ENCODE measurements at regions not wholly inside any gene's neighbourhood (a gene's known extent, or its start where the extent isn't known, plus 50 kb on each side); places are given as distances from the start of the nearest gene placed in this dataset.

DNA sequence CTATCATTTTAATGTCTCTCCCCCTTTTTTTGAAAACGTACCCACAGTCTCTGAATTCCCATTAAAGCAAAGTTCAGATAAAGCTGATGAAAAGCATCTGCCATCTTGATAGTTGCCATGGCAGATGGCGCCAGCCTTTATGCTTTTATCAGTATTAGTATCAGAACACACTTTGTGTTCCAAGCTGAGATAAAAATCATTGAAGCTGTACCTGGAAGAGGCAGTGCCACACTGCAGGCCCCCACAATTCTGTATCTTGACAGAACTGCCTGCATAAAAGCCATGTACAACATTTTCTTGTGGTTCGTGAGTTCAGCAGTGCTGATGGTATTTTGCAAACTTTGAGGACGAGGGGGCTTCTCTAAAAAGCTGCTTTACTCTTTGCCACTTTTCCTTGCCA is 311.7 kb downstream of the SATB1 start (continued):
- TF ChIP-seq CHD2 (IDR thresholded peaks at IDR 0.05; ENCODE audit: low read length, partially characterized antibody) (peak; percentile 87), JUND (IDR thresholded peaks at IDR 0.05) (no peak), GATA2 (CRISPR knock-in tag; IDR thresholded peaks at IDR 0.05) (peak; percentile 99), SMC3 (IDR thresholded peaks at IDR 0.05; ENCODE audit: low read depth, low read length) (no peak), FOSL2 (IDR thresholded peaks at IDR 0.05; ENCODE audit: borderline replicate concordance, low read depth) (no peak), MXI1 (IDR thresholded peaks at IDR 0.05; ENCODE audit: low read depth, low read length) (peak; percentile 75)
- TF ChIP-seq, protein P1, sequence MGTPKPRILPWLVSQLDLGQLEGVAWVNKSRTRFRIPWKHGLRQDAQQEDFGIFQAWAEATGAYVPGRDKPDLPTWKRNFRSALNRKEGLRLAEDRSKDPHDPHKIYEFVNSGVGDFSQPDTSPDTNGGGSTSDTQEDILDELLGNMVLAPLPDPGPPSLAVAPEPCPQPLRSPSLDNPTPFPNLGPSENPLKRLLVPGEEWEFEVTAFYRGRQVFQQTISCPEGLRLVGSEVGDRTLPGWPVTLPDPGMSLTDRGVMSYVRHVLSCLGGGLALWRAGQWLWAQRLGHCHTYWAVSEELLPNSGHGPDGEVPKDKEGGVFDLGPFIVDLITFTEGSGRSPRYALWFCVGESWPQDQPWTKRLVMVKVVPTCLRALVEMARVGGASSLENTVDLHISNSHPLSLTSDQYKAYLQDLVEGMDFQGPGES (IDR thresholded peaks at IDR 0.05; ENCODE audit: low read depth, low read length), result no peak
- TF ChIP-seq, protein P2, sequence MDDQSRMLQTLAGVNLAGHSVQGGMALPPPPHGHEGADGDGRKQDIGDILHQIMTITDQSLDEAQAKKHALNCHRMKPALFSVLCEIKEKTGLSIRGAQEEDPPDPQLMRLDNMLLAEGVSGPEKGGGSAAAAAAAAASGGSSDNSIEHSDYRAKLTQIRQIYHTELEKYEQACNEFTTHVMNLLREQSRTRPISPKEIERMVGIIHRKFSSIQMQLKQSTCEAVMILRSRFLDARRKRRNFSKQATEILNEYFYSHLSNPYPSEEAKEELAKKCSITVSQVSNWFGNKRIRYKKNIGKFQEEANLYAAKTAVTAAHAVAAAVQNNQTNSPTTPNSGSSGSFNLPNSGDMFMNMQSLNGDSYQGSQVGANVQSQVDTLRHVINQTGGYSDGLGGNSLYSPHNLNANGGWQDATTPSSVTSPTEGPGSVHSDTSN (IDR thresholded peaks at IDR 0.05), result 0 out of 2 replicates have a peak, but pooled peaks have one; percentile 8

DNA sequence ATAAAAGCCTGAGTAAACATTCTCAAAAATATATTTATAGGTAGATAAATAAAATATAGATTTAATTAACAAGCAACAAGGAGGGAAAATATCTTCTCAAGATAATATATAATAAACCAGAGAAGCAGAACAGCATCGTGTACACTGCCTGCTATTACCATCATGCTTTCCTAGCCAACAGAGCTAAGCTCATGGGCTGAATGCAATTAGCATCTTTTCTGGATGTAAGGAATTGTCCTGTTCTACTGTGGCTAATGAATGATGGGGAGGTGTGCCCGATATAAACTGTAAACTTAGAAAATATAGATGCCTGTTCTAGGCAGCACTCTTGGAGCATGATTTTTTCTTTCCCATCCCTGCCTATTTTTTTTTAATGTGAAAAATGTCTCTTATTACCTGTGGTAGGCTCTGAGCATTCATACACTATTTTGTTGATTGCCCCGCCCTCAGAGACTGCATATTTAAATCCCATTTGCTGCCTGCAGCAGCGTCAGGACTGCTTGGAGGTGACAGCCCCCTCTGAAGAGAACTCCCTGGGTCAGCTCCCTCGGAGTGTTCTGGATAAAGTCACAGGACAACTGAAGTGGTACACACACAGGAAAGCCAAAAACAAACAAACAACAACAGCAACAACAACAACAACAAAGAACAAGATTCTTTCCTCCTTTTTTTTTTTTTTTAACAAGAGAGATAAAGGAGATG is 312.3 kb downstream of the SATB1 start:
- Histone ChIP-seq H3K9me2 (no peaks in the 10 kb centered on the region), H3K36me3 (replicated peaks in 1 of 2; ENCODE audit: control insufficient read depth in 1 of 2, insufficient read depth in 2 of 2, low read length in 1 of 2) (no peaks in the 10 kb centered on the region), H3K4me1 (ENCODE audit: control insufficient read depth in 1 of 2, insufficient read depth in 2 of 2, low read depth in 1 of 2, low read length in 1 of 2) (peaks cover 0 to 25% of the 10 kb centered on the region in 2 experiments; a peak in 2 of 4 replicates), H3F3A (replicated peaks; ENCODE audit: insufficient read depth) (no peaks in the 10 kb centered on the region), H3K9me3 (no peaks in the 10 kb centered on the region), H3K27ac (ENCODE audit: low read depth in 2 of 2, low read length in 1 of 2) (peak overlapping the region in 1 of 2 experiments; percentile 90; a peak in 3 of 4 replicates), H2AFZ (ENCODE audit: low read depth) (0 out of 2 replicates have a peak overlapping the region, but pooled peaks have one; percentile 35), H3K9ac (no peak overlapping the region), H3K4me3 (ENCODE audit: low read depth in 2 of 2, low read length in 1 of 2) (no peak overlapping the region; a peak in 1 of 4 replicates), H3K79me2 (ENCODE audit: insufficient read depth) (no peaks in the 10 kb centered on the region), H4K20me1 (ENCODE audit: insufficient read depth) (no peaks in the 10 kb centered on the region), H3K4me2 (no peak overlapping the region), H3K27me3 (ENCODE audit: insufficient read depth) (no peaks in the 10 kb centered on the region)
- TF ChIP-seq, protein P3, sequence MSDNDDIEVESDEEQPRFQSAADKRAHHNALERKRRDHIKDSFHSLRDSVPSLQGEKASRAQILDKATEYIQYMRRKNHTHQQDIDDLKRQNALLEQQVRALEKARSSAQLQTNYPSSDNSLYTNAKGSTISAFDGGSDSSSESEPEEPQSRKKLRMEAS (IDR thresholded peaks at IDR 0.05; ENCODE audit: low read depth), result no peak
- TF ChIP-seq FOSL2 (IDR thresholded peaks at IDR 0.05; ENCODE audit: borderline replicate concordance, low read depth), result no peak
- TF ChIP-seq GABPA (IDR thresholded peaks at IDR 0.05; ENCODE audit: low read depth), result no peak
- peak; percentile 7 for TF ChIP-seq CHD2 (IDR thresholded peaks at IDR 0.05; ENCODE audit: low read length, partially characterized antibody)
- peak; percentile 35; the same call in 1 of the 2 replicates for TF ChIP-seq RFX5 (IDR thresholded peaks at IDR 0.05; ENCODE audit: low read length)
- no peak for TF ChIP-seq JUND (IDR thresholded peaks at IDR 0.05)
- no peak for TF ChIP-seq EP300 (IDR thresholded peaks at IDR 0.05; ENCODE audit: borderline replicate concordance in 1 of 2, low read depth in 1 of 2, low read length in 1 of 2)
- TF ChIP-seq FOXM1 (IDR thresholded peaks at IDR 0.05; ENCODE audit: low read depth), result no peak
- TF ChIP-seq MEF2A (IDR thresholded peaks at IDR 0.05; ENCODE audit: borderline replicate concordance, low read depth), result no peak
- no peak for TF ChIP-seq SIN3A (IDR thresholded peaks at IDR 0.05; ENCODE audit: borderline replicate concordance, low read depth, low read length)
- no peak for TF ChIP-seq TCF12 (IDR thresholded peaks at IDR 0.05)
- WGBS (ENCODE audit: low lambda C conversion rate), result 41% methylated on average over 5 of the region's 5 CpGs
- ChIA-PET POLR2A (interaction anchor here (0.6 to 3.1 kb wide), 8 partner anchors 14 to 370 kb away, joined by 4 to 29 read pairs (median 6); partner anchors contain the start of genes SATB1 and TBC1D5), CTCF (interaction anchor here (1.0 to 2.3 kb wide), 6 partner anchors 13 to 1562 kb away, joined by 3 to 17 read pairs (median 4); no protein-coding TSS in a partner anchor)
- peak; percentile 60 for DNase-seq

All from SK-N-SH (cell line).